Heart right ventricle (tissue), 16 donors: ENCODE measurements at regions not wholly inside any gene's neighbourhood (a gene's known extent, or its start where the extent isn't known, plus 50 kb on each side); places are given as distances from the start of the nearest gene placed in this dataset.
A peak's percentile ranks its signal among the peaks of the same experiment; 100 is the strongest.

Source experiments
- ATAC-seq, 8 donors: fragments of 200-7000 bp; cut with Tn5 transposase; one replicate each; pipeline ENCODE4 v1.9.1; 2020; ENCODE audit warnings: mild to moderate bottlenecking in 8 of 8, moderate library complexity in 8 of 8, moderate number of reproducible peaks in 1 of 8
- DNase-seq, 2 donors: peaks; one replicate each; pipeline ENCODE4 v3.0.0-alpha.2; 2020
- H3K27ac ChIP-seq, 10 donors: fragments of 200-600 bp; sonication (generic) in 2 of 10; one replicate each; pipeline versions ENCODE4 v1.5.0 to v1.8.0; 2020 to 2022; ENCODE audit warnings: mild to moderate bottlenecking in 3 of 10
- H3K27me3 ChIP-seq, 7 donors: fragments of 200-600 bp; one replicate each; pipeline ENCODE4 v1.8.0; 2021 to 2022; ENCODE audit warnings: mild to moderate bottlenecking in 2 of 7
- H3K36me3 ChIP-seq, 9 donors: fragments of 200-600 bp; sonication (generic) in 1 of 9; one replicate each; pipeline versions ENCODE4 v1.5.0 to v1.8.0; 2020 to 2022; ENCODE audit warnings: mild to moderate bottlenecking in 2 of 9
- H3K4me1 ChIP-seq, 9 donors: fragments of 200-600 bp; sonication (generic) in 1 of 9; one replicate each; pipeline versions ENCODE4 v1.5.0 to v1.8.0; 2020 to 2022; ENCODE audit warnings: mild to moderate bottlenecking in 4 of 9
- H3K4me3 ChIP-seq, 10 donors: fragments of 200-600 bp; sonication (generic) in 2 of 10; one replicate each; pipeline versions ENCODE4 v1.5.0 to v1.8.0; 2020 to 2022; ENCODE audit warnings: mild to moderate bottlenecking in 7 of 10, moderate library complexity in 2 of 10
- H3K9me3 ChIP-seq, 11 donors: fragments of 200-600 bp in 10 of 11; sonication (generic) in 2 of 11; one replicate each; pipeline versions ENCODE4 v1.5.0 to v1.8.0; 2013 to 2022; ENCODE audit warnings: mild to moderate bottlenecking in 2 of 11, control low read depth in 1 of 11, moderate library complexity in 1 of 11
- CTCF ChIP-seq, 9 donors: fragments of 200-600 bp; sonication (generic) in 2 of 9; IDR thresholded peaks; one replicate each; pipeline versions ENCODE4 v1.5.0 to v1.8.0; 2021 to 2022; ENCODE audit warnings: antibody characterized with exemption in 9 of 9, mild to moderate bottlenecking in 5 of 9, moderate library complexity in 1 of 9
- WGBS, 2 donors: extraction: QIAGEN DNeasy Blood & Tissue Kit; methylation state at CpG; one replicate each; pipeline ENCODE4 v1.1.7; 2013; ENCODE audit warnings: inconsistent platforms in 1 of 2; 5-methylcytosine and 5-hydroxymethylcytosine counted together
- intact Hi-C, 10 donors: fragments of 100-400 bp; cut with DNase I; formaldehyde crosslinking; loops; one replicate each; pipeline versions ENCODE4 v1.11.1 to v1.14.2; 2022
- donor health status: Arrhythmogenic right ventricular cardiomyopathy.
- donor health status: ischemic (EF 13 %, LVEDD 7.1; RV severe dilation, severe dysfunction).
- donor health status: healthy with polysubstance abuse.
- donor health status: DM: no; HTN: yes; CAD: no.
- donor health status: DM: no; HTN: no; CAD: no.
- donor health status: ischemic (EF 25% LVEDD 6.9; RV normal size, moderate dysfunction).
- donor health status: ischemic (EF 25% LVEDD 5.7; RV mildly dilated, moderate dysfunction).
- donor health status: healthy.
- donor health status: DM: yes; HTN: yes; CAD: no.
- donor health status: Ischemic cardiomyopathy.
- donor health status: ischemic (EF 35%, LVEDD 5.7; RV mildly dilated, moderate dysfunction).
- donor health status: nonischemic (EF 11% LVEDD 7.7; RV severe dilation, severe dysfunction).
- donor health status: DM: yes; HTN: yes; CAD: no.
- donor health status: PGD.
- donor health status: ischemic (EF 29% LVEDD 5.4; RV normal size, mild dysfunction).
- donor health status: nonischemic (EF 23%, LVEDD 6.1; RV moderate dilation, normal function).

- WGBS, 2 donors = 71 to 72% methylated on average over 4 of the region's 4 CpGs
- TF ChIP-seq CTCF (IDR thresholded peaks at IDR 0.05) = no peak
- Histone ChIP-seq H3K4me1 (peaks cover 0 to 25% (median 6%) of the 10 kb centered on the region in 9 donors), H3K36me3 (no peaks in the 10 kb centered on the region), H3K27ac (peak overlapping the region in 2 of 10 donors; percentile 15 to 21), H3K9me3 (no peaks in the 10 kb centered on the region), H3K27me3 (no peaks in the 10 kb centered on the region), H3K4me3 (no peak overlapping the region)
- intact Hi-C loops = no loop called here
- ATAC-seq (peak in 5 of 8 donors; percentile 28 to 61 (median 55)), DNase-seq (no peak)
These were observed 185.9 kb downstream of the NUFIP1 start for GRCh38 chr13:44803390-44803789.

- H3K36me3 ChIP-seq = no peaks in the 10 kb centered on the region
- H3K27me3 ChIP-seq = no peaks in the 10 kb centered on the region
- peaks cover 0 to 28% (median 6%) of the 10 kb centered on the region in 9 donors for H3K4me1 ChIP-seq
- intact Hi-C loops = no loop called here
- WGBS, 2 donors = 91 to 94% methylated on average over 4 of the region's 4 CpGs
- H3K4me3 ChIP-seq = no peak overlapping the region
- no peaks in the 10 kb centered on the region for H3K9me3 ChIP-seq
- peak overlapping the region in 1 of 10 donors; percentile 15 for H3K27ac ChIP-seq
- ATAC-seq = no peak
- no peak for DNase-seq
- no peak for TF ChIP-seq CTCF (IDR thresholded peaks at IDR 0.05)
These were observed 186.8 kb downstream of the NUFIP1 start for GRCh38 chr13:44802491-44802890.

GRCh38 chr13:44801990-44802389, 187.3 kb downstream of the NUFIP1 start:
- ATAC-seq = peak in 3 of 8 donors; percentile 24 to 46 (median 45)
- H3K4me3 ChIP-seq = no peak overlapping the region
- H3K4me1 ChIP-seq = peaks cover 0 to 33% (median 6%) of the 10 kb centered on the region in 9 donors
- no peak for TF ChIP-seq CTCF (IDR thresholded peaks at IDR 0.05)
- no peak overlapping the region for H3K27ac ChIP-seq
- no peaks in the 10 kb centered on the region for H3K36me3 ChIP-seq
- no peaks in the 10 kb centered on the region for H3K27me3 ChIP-seq
- no peaks in the 10 kb centered on the region for H3K9me3 ChIP-seq
- intact Hi-C loops = no loop called here
- DNase-seq = no peak
- 58 to 68% methylated on average over 4 of the region's 4 CpGs for WGBS, 2 donors

GRCh38 chr13:44800626-44801025, 188.6 kb downstream of the NUFIP1 start:
- Histone ChIP-seq H3K27ac (no peak overlapping the region), H3K9me3 (no peaks in the 10 kb centered on the region), H3K27me3 (no peaks in the 10 kb centered on the region), H3K4me3 (no peak overlapping the region), H3K4me1 (peaks cover 0 to 35% (median 6%) of the 10 kb centered on the region in 9 donors), H3K36me3 (no peaks in the 10 kb centered on the region)
- 52 to 66% methylated on average over 5 of the region's 5 CpGs for WGBS, 2 donors
- intact Hi-C loops = no loop called here
- ATAC-seq (peak in 2 of 8 donors; percentile 74 to 78), DNase-seq (no peak)
- TF ChIP-seq CTCF (IDR thresholded peaks at IDR 0.05) = no peak
